WERI-Rb-1 (cell line): ENCODE measurements at regions not wholly inside any gene's neighbourhood (a gene's known extent, or its start where the extent isn't known, plus 50 kb on each side); places are given as distances from the start of the nearest gene placed in this dataset.

Experiments used
- DNase-seq: peaks from one replicate; pipeline ENCODE4 v3.0.0-alpha.2; 2020
- H3K27ac ChIP-seq: fragments of 250-450 bp; sonication (Bioruptor Pico); 2 replicates; pipeline ENCODE4 v1.5.1; 2020; ENCODE audit warnings: mild to moderate bottlenecking, moderate library complexity
- H3K27me3 ChIP-seq: fragments of 250-450 bp; sonication (Bioruptor Pico); 2 replicates; pipeline ENCODE4 v1.5.1; 2021; ENCODE audit warnings: mild to moderate bottlenecking, low read depth, moderate library complexity; ENCODE audit not compliant: insufficient read depth, severe bottlenecking
- H3K36me3 ChIP-seq: fragments of 250-450 bp; sonication (Bioruptor Pico); 2 replicates; pipeline ENCODE4 v1.5.1; 2020; ENCODE audit warnings: mild to moderate bottlenecking, moderate library complexity
- H3K4me3 ChIP-seq: 2 replicates; pipeline ENCODE4 v1.5.1; 2011; ENCODE audit warnings: low read depth, mild to moderate bottlenecking, control low read depth, low read length
- H3K9me3 ChIP-seq: fragments of 250-450 bp; sonication (Bioruptor Pico); 2 replicates; pipeline ENCODE4 v1.5.1; 2021; ENCODE audit warnings: mild to moderate bottlenecking, moderate library complexity; ENCODE audit not compliant: severe bottlenecking
- TF ChIP-seq, protein P1 (sequence below): IDR thresholded peaks from 2 replicates; pipeline ENCODE4 v1.5.1; 2011; ENCODE audit warnings: low read depth, mild to moderate bottlenecking, control low read depth, inconsistent platforms, low read length

DNA sequence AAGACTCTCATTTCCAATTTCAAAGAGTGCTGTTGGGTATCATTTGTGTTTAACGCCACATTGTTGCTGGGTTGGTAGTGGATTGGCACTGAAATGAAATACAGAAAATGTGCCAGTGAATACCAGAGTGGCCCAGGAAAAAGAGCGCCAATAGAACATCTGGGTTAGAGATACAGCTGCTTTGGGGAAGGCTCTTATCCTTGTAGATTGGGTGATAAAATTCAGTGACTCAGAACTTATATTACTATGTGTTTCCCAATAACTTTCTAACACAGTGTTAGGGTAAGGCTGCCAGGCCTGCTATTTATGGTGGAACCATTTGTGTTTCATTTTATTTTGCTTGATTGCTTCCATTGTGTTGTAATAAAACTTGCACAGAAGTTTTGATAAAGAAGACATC is 168.2 kb upstream of the SSTR1 start:
- TF ChIP-seq, protein P1, sequence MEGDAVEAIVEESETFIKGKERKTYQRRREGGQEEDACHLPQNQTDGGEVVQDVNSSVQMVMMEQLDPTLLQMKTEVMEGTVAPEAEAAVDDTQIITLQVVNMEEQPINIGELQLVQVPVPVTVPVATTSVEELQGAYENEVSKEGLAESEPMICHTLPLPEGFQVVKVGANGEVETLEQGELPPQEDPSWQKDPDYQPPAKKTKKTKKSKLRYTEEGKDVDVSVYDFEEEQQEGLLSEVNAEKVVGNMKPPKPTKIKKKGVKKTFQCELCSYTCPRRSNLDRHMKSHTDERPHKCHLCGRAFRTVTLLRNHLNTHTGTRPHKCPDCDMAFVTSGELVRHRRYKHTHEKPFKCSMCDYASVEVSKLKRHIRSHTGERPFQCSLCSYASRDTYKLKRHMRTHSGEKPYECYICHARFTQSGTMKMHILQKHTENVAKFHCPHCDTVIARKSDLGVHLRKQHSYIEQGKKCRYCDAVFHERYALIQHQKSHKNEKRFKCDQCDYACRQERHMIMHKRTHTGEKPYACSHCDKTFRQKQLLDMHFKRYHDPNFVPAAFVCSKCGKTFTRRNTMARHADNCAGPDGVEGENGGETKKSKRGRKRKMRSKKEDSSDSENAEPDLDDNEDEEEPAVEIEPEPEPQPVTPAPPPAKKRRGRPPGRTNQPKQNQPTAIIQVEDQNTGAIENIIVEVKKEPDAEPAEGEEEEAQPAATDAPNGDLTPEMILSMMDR: no peak
- H3K36me3 ChIP-seq: no peaks in the 10 kb centered on the region
- no peak for DNase-seq

DNA sequence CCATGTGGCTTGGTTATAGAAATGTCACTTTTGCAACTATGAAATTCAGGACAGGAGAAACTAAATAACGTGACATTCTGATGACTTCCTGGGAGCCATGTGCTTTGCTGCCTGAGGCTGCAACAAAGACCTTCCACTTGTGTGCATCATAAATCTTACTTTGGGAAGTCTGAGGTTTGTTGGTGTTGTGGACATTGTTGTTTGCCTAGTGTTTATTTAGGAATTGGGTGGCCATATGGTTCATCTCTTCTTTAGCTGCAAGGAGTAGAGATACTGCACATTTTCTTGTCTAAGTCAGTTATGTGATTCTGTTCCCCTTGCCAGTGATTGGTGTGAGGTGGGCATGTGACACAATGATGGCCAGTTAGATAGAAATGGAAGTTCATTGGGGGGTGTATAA is 167.3 kb upstream of the SSTR1 start:
- H3K36me3 ChIP-seq: no peaks in the 10 kb centered on the region
- H3K27ac ChIP-seq: no peak overlapping the region
- no peak for DNase-seq
- TF ChIP-seq, protein P1: no peak
- no peaks in the 10 kb centered on the region for H3K27me3 ChIP-seq
- no peak overlapping the region for H3K4me3 ChIP-seq
- no peaks in the 10 kb centered on the region for H3K9me3 ChIP-seq

More for the DNA sequence above, 168.2 kb upstream of the SSTR1 start:
- no peaks in the 10 kb centered on the region for H3K27me3 ChIP-seq
- no peak overlapping the region for H3K27ac ChIP-seq
- H3K4me3 ChIP-seq: no peak overlapping the region
- no peaks in the 10 kb centered on the region for H3K9me3 ChIP-seq

DNA sequence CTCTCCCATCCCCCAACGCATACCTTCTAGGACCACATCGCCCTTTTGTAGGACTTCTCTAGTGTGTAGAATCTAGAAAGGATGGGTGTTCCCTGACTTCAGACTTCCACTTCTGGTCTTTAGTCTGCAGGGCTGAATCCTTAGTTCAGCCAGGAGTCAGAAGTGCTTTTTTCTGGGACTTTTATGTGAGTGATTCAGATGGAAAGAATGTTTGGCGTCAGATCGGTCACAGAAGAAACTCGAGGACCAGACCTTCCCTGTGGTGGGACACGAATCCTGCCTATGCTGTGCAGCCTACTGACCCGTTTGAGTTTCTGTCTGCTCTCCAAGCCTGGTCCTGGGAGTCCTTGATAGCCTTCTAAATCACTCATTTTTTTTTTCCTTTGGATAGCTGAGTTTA is 165.4 kb upstream of the SSTR1 start:
- no peaks in the 10 kb centered on the region for H3K9me3 ChIP-seq
- TF ChIP-seq, protein P1: no peak
- DNase-seq: no peak
- no peaks in the 10 kb centered on the region for H3K36me3 ChIP-seq
- no peaks in the 10 kb centered on the region for H3K27me3 ChIP-seq
- H3K27ac ChIP-seq: no peak overlapping the region
- no peak overlapping the region for H3K4me3 ChIP-seq

DNA sequence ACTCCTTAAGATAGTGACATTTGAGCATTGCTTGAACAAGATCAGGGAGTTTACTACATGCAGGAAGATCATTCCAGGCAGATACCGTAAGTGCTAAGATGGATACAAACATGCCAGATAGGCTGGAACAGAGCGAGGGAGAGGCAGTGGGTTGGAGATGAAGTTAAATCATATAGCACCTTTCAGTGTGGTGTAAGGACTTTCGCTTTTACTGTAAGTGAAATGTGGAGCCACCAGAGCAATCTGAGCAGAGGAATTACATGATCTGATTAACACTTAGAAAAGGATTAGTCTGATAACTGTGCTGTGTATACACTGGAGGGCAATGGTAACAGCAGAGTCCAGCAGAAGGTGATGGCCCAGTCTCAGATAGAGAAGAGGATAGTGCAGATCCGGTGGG is 163.0 kb upstream of the SSTR1 start:
- no peak overlapping the region for H3K27ac ChIP-seq

DNA sequence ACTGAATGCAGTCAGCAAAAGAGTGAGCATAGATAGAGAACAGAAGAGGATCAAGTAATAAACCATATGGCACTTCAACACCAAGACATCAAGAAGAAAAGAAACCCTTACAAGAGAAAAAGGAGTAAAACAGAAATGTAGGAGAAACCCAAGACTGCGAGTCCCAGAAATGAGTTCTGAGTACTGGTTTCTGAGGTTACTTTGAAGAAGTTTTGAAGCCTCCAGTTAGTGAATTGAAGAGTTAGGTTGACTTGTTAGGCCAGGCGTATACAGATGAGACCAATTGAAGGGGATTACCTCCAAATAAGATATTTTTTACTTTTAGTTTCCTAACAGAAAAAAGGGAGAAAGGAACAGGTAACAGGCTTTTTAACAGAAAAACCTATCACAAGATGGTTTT is 162.2 kb upstream of the SSTR1 start:
- TF ChIP-seq, protein P1: no peak
- Histone ChIP-seq H3K4me3 (no peak overlapping the region), H3K9me3 (no peaks in the 10 kb centered on the region), H3K27ac (no peak overlapping the region), H3K36me3 (no peaks in the 10 kb centered on the region), H3K27me3 (no peaks in the 10 kb centered on the region)
- DNase-seq: no peak

More for the DNA sequence above, 163.0 kb upstream of the SSTR1 start:
- Histone ChIP-seq H3K36me3 (no peaks in the 10 kb centered on the region), H3K4me3 (no peak overlapping the region), H3K9me3 (no peaks in the 10 kb centered on the region), H3K27me3 (no peaks in the 10 kb centered on the region)
- TF ChIP-seq, protein P1: no peak
- no peak for DNase-seq

DNA sequence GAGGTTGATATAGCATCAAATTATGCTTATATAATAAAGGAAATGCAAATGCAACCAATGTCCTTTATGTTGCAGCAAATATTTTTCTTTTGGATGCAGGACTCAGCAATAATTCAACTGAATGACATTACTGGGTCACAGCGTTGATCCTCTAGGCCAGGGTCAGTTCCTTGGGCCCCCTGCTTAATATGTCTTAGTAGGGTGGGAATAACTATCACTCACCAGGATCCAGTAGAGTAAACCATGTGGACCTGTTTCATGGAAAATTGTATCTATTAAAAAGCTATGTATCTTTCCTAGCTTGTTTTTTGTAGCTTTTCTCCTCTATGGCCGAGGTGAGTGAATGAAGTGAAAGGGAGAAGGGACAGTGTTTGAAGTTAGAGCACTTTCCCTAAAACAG is 161.5 kb upstream of the SSTR1 start:
- TF ChIP-seq, protein P1: no peak
- Histone ChIP-seq H3K27ac (no peak overlapping the region), H3K9me3 (no peaks in the 10 kb centered on the region), H3K36me3 (no peaks in the 10 kb centered on the region), H3K4me3 (no peak overlapping the region), H3K27me3 (no peaks in the 10 kb centered on the region)
- DNase-seq: no peak
